ENCODE measurements at regions not wholly inside any gene's neighbourhood (a gene's known extent, or its start where the extent isn't known, plus 50 kb on each side); places are given as distances from the start of the nearest gene placed in this dataset.
A peak's percentile ranks its signal among the peaks of the same experiment; 100 is the strongest.

DNA sequence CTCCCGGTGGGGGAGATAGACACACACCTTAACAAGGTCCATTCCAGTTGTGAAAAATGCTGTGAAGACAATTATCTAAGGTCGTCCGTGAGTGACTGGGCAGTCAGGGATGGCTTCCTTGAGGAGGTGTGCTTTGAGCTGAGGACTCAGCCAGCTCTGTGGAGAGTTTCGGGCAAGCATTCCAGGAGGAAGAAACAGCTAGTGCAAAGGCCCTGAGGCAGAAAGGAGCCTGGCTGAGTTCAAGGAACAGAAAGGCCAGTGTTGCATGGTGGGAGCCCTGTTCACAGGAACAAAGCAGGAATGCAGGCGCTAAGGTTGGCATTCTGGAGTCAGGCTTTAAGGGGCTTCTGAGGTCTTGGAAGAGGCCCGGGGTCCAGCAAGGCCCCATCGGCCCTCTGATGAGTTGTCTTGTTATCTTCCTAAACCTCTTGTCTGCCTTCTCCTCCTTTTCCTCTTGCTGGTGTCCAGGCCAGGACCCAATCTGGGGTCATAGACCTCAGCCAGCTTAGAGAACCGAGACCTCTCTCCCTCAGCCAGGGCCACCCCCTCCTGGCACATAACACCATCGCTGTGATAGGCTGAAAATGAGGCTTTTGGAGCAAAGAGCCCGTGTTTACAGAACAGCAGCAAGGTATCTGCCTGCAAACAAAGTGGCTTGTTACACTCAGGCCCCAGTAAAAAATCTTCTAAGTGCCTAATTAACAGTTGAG, 270.2 kb upstream of the MVB12B start:
- Histone ChIP-seq H3K27me3 (no peaks in the 10 kb centered on the region), H3K4me3 (no peak overlapping the region), H3K27ac (no peak overlapping the region), H3K9me3 (no peaks in the 10 kb centered on the region), H3K36me3 (no peaks in the 10 kb centered on the region), H3K4me1 (no peaks in the 10 kb centered on the region)
- TF ChIP-seq POLR2A (IDR thresholded peaks at IDR 0.05) = no peak
- TF ChIP-seq, protein P1, sequence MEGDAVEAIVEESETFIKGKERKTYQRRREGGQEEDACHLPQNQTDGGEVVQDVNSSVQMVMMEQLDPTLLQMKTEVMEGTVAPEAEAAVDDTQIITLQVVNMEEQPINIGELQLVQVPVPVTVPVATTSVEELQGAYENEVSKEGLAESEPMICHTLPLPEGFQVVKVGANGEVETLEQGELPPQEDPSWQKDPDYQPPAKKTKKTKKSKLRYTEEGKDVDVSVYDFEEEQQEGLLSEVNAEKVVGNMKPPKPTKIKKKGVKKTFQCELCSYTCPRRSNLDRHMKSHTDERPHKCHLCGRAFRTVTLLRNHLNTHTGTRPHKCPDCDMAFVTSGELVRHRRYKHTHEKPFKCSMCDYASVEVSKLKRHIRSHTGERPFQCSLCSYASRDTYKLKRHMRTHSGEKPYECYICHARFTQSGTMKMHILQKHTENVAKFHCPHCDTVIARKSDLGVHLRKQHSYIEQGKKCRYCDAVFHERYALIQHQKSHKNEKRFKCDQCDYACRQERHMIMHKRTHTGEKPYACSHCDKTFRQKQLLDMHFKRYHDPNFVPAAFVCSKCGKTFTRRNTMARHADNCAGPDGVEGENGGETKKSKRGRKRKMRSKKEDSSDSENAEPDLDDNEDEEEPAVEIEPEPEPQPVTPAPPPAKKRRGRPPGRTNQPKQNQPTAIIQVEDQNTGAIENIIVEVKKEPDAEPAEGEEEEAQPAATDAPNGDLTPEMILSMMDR (IDR thresholded peaks at IDR 0.05) = no peak
- no peak for DNase-seq

DNA sequence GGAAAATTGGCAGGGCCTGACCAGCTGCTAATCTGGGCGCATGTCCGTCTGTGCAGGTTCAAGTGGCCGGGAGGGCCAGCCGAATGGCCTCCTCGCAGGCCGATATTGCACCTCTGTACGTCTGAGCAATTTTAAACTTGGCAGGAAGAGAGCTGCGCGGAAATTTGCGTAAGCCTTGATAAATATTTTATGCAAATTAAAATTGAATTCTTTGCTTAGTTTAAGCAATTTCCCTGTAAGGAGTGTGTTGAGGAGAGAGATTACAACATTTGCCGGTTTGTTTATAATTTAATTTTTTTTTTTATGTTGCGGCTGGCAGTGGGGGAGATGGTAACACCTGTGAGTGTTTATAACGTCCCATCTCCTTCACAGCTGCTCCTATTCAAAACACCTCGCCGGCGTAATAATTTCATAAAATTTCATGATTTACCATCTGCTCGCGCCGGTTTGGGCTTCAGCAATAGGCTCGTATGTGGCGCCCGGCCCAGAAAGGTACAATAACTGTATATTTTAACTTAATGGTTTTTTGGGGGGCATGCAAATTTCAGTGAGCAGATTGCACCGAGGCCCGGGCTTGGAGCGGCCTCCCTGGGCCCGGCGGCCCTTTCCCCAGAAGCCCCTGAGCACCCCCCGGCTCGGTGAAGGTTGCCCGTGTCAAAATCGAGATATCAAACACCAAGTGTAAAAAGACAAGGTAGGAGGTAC, 269.4 kb upstream of the MVB12B start:
- DNase-seq = peak in 1 of 3 donors; percentile 7
- H3K9me3 ChIP-seq = no peaks in the 10 kb centered on the region
- H3K27me3 ChIP-seq = no peaks in the 10 kb centered on the region
- no peak for TF ChIP-seq POLR2A (IDR thresholded peaks at IDR 0.05)
- TF ChIP-seq, protein P1 (IDR thresholded peaks at IDR 0.05) = no peak
- no peaks in the 10 kb centered on the region for H3K4me1 ChIP-seq
- H3K36me3 ChIP-seq = no peaks in the 10 kb centered on the region
- H3K4me3 ChIP-seq = no peak overlapping the region
- H3K27ac ChIP-seq = no peak overlapping the region

DNA sequence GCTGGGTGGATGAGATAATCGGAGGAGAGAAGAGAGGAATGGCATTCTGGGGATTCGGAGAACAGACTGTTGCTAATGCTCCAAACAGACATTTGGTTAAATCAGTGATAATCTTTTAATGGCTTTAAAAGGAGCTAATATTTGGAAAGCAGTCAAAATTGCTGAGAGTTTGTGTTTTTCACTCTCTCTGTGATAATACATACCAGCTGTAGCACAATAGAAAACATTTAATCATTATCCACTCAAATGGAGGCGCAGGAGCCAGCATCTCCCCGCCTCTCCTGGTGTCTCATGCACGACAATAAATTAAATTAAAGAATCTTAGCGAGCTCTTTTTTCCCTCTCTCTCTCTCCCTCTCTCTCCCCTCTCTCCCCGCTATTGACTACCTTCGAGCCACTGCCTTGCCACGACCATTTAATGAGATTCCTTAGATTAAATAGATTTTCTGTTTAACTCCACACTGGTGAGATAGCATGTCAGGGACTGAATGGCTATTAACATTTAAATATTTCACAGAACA, 268.6 kb upstream of the MVB12B start:
- Histone ChIP-seq H3K27ac (no peak overlapping the region), H3K4me3 (no peak overlapping the region), H3K36me3 (no peaks in the 10 kb centered on the region), H3K27me3 (no peaks in the 10 kb centered on the region), H3K9me3 (no peaks in the 10 kb centered on the region), H3K4me1 (no peaks in the 10 kb centered on the region)
- TF ChIP-seq, protein P1 (IDR thresholded peaks at IDR 0.05) = no peak
- no peak for TF ChIP-seq POLR2A (IDR thresholded peaks at IDR 0.05)
- DNase-seq = peak in 1 of 3 donors; percentile 4

DNA sequence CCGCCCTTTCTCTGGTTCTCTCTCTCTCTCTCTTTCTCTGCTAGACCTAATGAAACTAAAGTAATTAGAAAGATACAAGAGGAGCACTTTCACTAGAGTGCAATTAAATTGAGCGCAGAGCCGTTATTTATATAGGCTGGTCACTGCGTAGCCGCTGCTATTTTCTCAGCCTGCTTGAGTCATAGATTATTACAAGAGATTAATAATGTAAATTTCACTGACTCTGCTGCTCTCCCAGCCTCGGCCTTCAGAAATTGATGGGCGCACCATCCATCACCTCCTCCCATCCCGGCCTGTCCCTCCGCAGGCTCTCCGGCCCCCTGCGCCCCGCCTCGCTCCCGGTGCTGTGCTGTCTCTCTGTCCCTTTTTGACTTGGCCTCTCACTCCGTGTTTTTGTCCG, 268.0 kb upstream of the MVB12B start:
- Histone ChIP-seq H3K27me3 (no peaks in the 10 kb centered on the region), H3K4me1 (no peaks in the 10 kb centered on the region), H3K4me3 (no peak overlapping the region), H3K27ac (no peak overlapping the region), H3K36me3 (no peaks in the 10 kb centered on the region), H3K9me3 (peaks cover 0 to 3% (median 0%) of the 10 kb centered on the region in 4 donors)
- no peak for TF ChIP-seq POLR2A (IDR thresholded peaks at IDR 0.05)
- TF ChIP-seq, protein P1 (IDR thresholded peaks at IDR 0.05) = no peak
- DNase-seq = peak in 1 of 3 donors; percentile 21

DNA sequence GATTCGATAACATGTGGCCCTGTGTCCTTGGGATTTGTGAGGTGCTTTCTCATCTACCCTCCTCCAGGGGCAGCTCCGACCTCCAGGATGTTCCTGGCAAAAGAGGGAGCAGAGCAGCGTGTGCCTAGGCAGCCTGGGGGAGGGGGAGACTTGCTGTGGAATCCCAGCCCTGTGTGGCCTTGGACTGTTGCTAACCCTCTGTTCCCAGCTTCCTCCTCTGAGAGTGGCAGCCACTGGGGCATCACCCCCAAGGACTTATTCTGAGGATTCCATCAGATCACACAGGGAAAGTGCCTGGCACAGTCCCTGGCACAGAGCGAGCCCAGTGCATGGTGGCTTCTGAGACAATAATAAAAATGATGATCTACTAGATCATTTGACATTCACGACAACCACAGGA, 265.1 kb upstream of the MVB12B start:
- H3K27ac ChIP-seq = no peak overlapping the region
- no peak overlapping the region for H3K4me3 ChIP-seq
- H3K27me3 ChIP-seq = no peaks in the 10 kb centered on the region
- H3K36me3 ChIP-seq = no peaks in the 10 kb centered on the region
- TF ChIP-seq, protein P1 (IDR thresholded peaks at IDR 0.05) = no peak
- no peak for TF ChIP-seq POLR2A (IDR thresholded peaks at IDR 0.05)
- peak in 1 of 3 donors; percentile 22 for DNase-seq
- H3K4me1 ChIP-seq = no peaks in the 10 kb centered on the region
- peaks cover 0 to 3% (median 0%) of the 10 kb centered on the region in 4 donors for H3K9me3 ChIP-seq

All from Peyer's patch (tissue), 4 donors.